HL-60 (cell line): ENCODE measurements at regions not wholly inside any gene's neighbourhood (a gene's known extent, or its start where the extent isn't known, plus 50 kb on each side); places are given as distances from the start of the nearest gene placed in this dataset.

Experiments
- DNase-seq, 2 experiments: peaks; one replicate each; pipeline ENCODE4 v3.0.0-alpha.2; 2010 to 2020; ENCODE audit warnings: low read depth in 1 of 2, low spot score in 1 of 2
- H3K27ac ChIP-seq: fragments of 250-450 bp; sonication (Bioruptor Pico); replicated peaks from 2 replicates; pipeline ENCODE4 v1.5.1; 2020; ENCODE audit warnings: mild to moderate bottlenecking, moderate library complexity
- H3K27me3 ChIP-seq: fragments of 250-450 bp; sonication (Bioruptor Pico); 2 replicates; pipeline ENCODE4 v1.5.1; 2021; ENCODE audit warnings: mild to moderate bottlenecking, moderate library complexity; ENCODE audit not compliant: insufficient read depth, poor library complexity, severe bottlenecking
- H3K4me3 ChIP-seq: replicated peaks from 2 replicates; pipeline ENCODE4 v1.5.1; 2011; ENCODE audit warnings: mild to moderate bottlenecking, control low read depth, low read length; ENCODE audit not compliant: insufficient read depth
- GABPA ChIP-seq: IDR thresholded peaks from 2 replicates; pipeline ENCODE4 v1.6.1; 2012; ENCODE audit warnings: low read depth
- POLR2AphosphoS5 ChIP-seq: IDR thresholded peaks from 2 replicates; pipeline ENCODE4 v1.6.1; 2012; ENCODE audit warnings: low read depth
- SPI1 ChIP-seq: IDR thresholded peaks from 2 replicates; pipeline ENCODE4 v1.6.1; 2012; ENCODE audit warnings: low read depth, mild to moderate bottlenecking, borderline replicate concordance
- TF ChIP-seq, protein P1 (sequence below): IDR thresholded peaks from 2 replicates; pipeline ENCODE4 v1.6.1; 2012; ENCODE audit warnings: low read depth; ENCODE audit not compliant: insufficient replicate concordance
- TF ChIP-seq, protein P2 (sequence below): IDR thresholded peaks from one replicate; pipeline ENCODE4 v1.5.1; 2011; ENCODE audit warnings: low read length, control low read depth, inconsistent platforms; ENCODE audit not compliant: insufficient read depth

DNA sequence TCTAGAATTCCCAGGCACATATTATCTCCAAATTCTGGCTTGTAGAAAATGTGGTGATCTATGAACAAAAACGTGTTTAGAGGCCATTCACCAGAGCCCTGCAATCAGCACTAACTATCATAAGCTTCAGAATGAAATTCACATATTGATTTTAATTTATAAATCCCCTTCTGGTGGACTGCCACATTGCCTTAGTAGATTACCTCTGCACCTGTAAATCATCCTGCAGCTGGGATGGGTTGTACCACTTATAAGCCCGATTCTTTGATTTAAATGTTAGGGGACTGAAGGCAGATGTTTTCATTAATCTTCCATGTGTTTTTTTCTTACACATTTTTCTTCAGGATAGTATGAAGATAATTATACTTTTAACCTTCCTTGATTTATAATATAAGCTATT is 140.7 kb upstream of the PTPRD start:
- DNase-seq = no peak
- TF ChIP-seq, protein P1, sequence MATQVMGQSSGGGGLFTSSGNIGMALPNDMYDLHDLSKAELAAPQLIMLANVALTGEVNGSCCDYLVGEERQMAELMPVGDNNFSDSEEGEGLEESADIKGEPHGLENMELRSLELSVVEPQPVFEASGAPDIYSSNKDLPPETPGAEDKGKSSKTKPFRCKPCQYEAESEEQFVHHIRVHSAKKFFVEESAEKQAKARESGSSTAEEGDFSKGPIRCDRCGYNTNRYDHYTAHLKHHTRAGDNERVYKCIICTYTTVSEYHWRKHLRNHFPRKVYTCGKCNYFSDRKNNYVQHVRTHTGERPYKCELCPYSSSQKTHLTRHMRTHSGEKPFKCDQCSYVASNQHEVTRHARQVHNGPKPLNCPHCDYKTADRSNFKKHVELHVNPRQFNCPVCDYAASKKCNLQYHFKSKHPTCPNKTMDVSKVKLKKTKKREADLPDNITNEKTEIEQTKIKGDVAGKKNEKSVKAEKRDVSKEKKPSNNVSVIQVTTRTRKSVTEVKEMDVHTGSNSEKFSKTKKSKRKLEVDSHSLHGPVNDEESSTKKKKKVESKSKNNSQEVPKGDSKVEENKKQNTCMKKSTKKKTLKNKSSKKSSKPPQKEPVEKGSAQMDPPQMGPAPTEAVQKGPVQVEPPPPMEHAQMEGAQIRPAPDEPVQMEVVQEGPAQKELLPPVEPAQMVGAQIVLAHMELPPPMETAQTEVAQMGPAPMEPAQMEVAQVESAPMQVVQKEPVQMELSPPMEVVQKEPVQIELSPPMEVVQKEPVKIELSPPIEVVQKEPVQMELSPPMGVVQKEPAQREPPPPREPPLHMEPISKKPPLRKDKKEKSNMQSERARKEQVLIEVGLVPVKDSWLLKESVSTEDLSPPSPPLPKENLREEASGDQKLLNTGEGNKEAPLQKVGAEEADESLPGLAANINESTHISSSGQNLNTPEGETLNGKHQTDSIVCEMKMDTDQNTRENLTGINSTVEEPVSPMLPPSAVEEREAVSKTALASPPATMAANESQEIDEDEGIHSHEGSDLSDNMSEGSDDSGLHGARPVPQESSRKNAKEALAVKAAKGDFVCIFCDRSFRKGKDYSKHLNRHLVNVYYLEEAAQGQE = no peak
- TF ChIP-seq, protein P2, sequence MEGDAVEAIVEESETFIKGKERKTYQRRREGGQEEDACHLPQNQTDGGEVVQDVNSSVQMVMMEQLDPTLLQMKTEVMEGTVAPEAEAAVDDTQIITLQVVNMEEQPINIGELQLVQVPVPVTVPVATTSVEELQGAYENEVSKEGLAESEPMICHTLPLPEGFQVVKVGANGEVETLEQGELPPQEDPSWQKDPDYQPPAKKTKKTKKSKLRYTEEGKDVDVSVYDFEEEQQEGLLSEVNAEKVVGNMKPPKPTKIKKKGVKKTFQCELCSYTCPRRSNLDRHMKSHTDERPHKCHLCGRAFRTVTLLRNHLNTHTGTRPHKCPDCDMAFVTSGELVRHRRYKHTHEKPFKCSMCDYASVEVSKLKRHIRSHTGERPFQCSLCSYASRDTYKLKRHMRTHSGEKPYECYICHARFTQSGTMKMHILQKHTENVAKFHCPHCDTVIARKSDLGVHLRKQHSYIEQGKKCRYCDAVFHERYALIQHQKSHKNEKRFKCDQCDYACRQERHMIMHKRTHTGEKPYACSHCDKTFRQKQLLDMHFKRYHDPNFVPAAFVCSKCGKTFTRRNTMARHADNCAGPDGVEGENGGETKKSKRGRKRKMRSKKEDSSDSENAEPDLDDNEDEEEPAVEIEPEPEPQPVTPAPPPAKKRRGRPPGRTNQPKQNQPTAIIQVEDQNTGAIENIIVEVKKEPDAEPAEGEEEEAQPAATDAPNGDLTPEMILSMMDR = no peak
- TF ChIP-seq POLR2AphosphoS5 (no peak), SPI1 (no peak), GABPA (no peak)
- Histone ChIP-seq H3K27me3 (no peaks in the 10 kb centered on the region), H3K27ac (no peak overlapping the region), H3K4me3 (no peak overlapping the region)

DNA sequence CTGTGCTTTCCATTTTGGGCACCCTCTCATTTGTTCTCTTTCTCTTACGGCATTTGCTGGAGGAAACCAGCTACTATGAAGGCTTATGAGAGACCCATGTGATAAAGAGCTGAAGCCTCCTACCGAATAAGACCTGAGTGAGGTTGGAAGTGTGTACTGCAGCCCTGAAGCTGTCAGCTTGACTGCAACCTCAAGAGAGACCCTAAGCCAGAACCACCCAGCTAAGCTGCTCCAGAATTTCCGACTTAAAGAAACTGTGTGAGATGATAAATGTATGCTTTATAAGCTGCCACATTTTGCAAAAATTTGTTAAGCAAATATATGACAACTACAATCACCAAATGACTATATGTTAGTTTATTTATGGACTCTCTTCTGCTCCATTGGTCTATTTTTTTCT is 151.7 kb upstream of the PTPRD start:
- DNase-seq = no peak
- no peak overlapping the region for H3K27ac ChIP-seq
- TF ChIP-seq POLR2AphosphoS5 = no peak
- no peak overlapping the region for H3K4me3 ChIP-seq
- H3K27me3 ChIP-seq = no peaks in the 10 kb centered on the region

DNA sequence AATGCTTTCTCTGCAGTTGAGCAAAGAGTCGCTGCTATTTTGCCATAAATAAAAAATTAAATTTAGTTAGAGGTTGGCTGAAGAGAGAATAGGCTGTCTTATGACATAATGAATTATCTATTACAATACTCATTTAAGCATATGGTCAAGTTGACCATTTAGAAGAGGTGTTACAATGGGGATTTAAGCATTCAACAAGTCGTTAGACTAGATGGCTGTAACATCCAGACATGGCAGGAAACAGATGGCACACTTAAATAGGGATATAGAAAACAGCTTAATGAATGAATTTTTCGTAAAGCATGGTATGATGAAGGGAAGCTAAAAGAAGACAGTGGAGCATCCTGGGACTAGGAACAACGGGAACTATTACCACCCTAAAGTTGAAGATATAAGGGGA is 160.3 kb upstream of the PTPRD start:
- no peak for DNase-seq
- no peak overlapping the region for H3K4me3 ChIP-seq
- no peaks in the 10 kb centered on the region for H3K27me3 ChIP-seq
- H3K27ac ChIP-seq = no peak overlapping the region
- TF ChIP-seq, protein P2 = no peak
- TF ChIP-seq GABPA (no peak), POLR2AphosphoS5 (no peak), SPI1 (no peak)
- TF ChIP-seq, protein P1 = no peak

DNA sequence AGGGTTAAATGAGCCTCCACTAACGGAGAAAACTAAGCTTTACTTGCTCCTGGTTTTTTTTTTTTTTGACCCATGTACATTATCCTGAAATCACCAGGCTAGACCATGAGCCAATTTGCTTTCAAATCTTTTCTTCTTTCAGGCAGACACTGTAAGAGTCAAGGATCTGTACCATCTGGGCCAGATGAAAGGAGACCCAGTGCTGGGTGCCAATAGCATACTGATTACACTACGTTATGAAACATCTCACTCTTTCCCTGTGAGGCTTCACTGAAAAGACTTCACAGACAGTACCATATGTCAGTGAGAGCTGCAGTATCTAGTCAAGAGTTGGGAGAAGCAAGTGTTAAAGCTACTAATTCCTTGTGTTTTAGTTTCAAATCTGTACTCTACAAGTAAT is 161.2 kb upstream of the PTPRD start:
- no peak for DNase-seq
- TF ChIP-seq, protein P2 = no peak
- TF ChIP-seq GABPA (no peak), SPI1 (no peak), POLR2AphosphoS5 (no peak)
- TF ChIP-seq, protein P1 = no peak
- Histone ChIP-seq H3K27me3 (no peaks in the 10 kb centered on the region), H3K27ac (no peak overlapping the region), H3K4me3 (no peak overlapping the region)
